DMS153 (cell line): ENCODE measurements at regions not wholly inside any gene's neighbourhood (a gene's known extent, or its start where the extent isn't known, plus 50 kb on each side); places are given as distances from the start of the nearest gene placed in this dataset.
A peak's percentile ranks its signal among the peaks of the same experiment; 100 is the strongest.

Experiments
- DNase-seq: peaks from one replicate; lab custom pipeline; 2025; lab: John Stamatoyannopoulos, UW

GRCh38 chr15:98420837-98421236 lies 227.5 kb upstream of the IGF1R start:
- peak; percentile 4 for DNase-seq

DNA sequence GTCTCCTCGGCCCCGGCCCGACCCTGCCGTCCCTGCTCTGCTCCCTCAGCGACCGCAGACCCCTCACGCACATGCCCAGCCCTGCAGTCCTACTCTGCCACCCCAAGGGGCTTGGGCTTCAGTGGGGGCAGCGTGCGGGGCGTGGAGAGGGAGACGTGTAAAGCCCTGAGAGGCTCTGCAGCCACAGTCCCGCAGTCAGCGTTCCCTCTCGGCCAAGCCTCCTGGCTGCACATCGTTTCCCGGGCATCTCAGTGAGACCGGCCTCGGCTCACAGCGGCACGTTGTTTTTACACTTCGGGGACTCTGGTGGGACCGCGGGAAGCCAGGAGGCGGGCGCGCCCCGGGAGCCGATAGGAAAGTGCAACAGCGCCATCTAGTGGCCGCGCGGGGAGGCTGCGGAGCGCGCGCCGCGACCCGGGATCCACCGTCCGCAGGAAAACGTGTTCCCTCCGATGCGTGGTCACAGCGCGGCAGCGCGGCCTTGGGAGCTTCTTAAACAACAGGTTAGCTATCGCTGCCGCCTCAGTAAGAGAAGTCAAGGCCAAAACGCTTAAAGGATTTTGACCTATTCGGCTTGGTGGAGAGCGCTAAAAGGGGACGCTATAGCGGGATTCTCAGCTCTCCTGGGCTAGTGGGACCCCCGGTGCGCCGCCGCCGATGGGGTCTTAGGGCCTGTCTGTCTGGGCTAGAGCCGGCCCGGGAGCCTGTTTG lies 226.8 kb upstream of the IGF1R start:
- peak; percentile 19 for DNase-seq

- no peak for DNase-seq
These were observed 226.2 kb upstream of the IGF1R start for GRCh38 chr15:98422130-98422478.

DNA sequence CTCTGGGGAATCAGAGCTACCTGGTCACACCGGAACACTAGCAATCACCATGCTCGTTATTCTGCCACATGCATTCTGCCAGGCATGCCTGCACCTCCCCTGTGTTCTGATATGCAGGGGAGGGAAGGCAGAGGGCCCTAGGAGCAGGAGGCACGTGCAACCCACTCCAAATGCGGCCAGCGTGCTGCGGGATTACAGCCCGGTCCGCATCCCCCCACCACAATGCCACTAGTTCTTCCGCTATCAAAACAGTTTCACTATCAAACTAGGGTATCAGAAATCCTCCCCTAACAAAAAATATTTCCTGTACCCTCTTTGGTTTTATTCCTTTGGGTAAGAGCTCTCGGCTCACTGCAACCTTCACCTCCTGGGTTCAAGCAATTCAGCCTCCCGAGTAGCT lies 223.2 kb upstream of the IGF1R start:
- DNase-seq, result no peak

DNA sequence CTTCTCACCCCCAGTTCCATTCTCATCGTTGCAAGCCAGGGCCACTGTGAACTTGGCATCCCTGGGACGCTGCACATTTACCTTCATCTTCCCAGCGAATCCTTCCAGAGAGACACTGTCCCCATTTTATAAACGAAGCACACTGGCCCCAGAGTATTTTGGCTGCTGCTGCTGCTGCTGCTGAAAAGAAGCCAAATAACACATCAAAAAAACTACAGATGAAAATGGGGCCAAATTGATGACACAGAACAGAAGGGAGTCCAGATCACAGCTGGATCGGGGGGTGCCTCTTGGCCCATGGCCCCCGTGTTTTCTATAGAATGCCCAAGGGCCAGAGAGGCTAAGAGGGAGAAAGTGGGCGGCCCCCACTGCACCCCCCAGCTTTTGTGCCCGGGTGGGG lies 221.0 kb upstream of the IGF1R start:
- DNase-seq, result no peak

- DNase-seq, result no peak
These were observed 219.9 kb upstream of the IGF1R start for GRCh38 chr15:98428253-98428989.

GRCh38 chr15:98431171-98431570 lies 217.2 kb upstream of the IGF1R start:
- no peak for DNase-seq

GRCh38 chr15:98433346-98433745 lies 215.0 kb upstream of the IGF1R start:
- DNase-seq, result no peak

DNA sequence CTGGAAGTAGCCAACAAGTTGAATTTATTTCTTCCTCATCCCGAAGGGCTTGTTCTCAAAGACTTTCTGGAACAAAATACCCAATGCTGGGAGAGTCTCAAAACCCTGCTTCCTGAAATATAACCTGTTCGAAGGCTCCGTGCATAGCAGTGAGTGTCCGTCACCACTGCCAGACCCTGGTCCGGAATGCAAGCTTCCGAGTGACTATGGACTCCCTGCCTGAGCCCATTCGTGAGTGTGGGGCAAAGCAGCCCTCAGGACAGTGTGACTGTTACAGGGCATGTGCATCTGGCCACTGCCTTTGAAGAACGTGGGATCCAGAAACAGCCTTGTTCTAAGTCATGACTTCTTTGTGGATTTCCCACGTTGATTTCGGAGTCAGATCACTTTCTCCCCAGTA lies 214.5 kb upstream of the IGF1R start:
- no peak for DNase-seq

DNA sequence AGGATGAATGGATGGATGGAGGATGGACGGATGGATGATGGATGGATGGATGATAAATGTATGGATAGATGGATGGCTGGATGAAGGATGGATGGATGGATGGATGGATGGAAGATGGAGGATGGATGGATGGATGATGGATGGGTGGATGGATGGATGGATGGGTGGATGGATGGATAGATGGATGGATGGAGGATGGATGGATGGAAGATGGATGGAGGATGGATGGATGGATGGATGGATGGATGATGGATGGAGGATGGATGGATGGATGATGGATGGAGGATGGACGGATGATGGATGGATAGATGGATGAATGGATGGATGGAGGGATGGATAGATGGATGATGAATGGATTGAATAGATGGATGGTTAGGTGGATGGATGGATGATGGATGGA lies 210.6 kb upstream of the IGF1R start:
- DNase-seq, result no peak

GRCh38 chr15:98438326-98438725 lies 210.0 kb upstream of the IGF1R start:
- no peak for DNase-seq

DNA sequence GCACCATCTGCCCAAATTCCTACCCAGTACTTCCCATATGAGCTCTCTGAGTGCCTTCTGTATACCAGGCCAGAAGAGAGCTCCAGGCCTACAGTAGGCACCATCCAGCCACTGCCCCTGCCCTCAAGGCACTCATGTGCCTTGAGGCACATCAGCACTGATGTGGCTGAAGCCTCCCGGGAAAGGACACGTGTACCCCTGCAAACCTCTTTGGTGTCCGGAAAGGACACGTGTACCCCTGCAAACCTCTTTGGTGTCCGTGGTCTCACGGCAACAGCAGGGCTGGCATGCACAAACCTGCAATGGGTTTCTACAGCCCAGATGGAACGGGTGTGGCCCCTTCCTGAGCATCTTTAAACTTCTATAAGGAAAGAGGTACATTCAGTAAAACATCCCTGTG lies 209.4 kb upstream of the IGF1R start:
- no peak for DNase-seq

DNA sequence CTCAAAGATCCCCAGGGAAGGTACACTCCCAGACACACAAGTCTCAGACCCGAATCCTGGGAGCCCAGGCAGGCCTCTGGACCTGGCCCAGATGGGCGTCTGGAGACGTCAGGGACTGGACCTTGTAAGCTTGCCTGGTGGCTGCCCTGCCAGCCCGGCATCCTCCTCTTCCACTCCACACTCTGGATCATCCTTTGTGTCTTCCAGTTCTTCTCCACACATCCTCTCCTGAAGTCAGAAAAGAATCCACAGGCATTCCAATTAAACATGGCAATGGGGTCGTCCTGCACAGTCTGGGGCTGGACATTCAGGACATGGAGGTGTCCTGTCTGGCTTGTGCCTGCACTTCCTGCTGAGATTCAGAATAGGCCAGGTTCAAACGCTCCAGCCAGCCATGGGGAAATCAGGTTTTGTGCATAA lies 208.8 kb upstream of the IGF1R start:
- DNase-seq, result no peak

DNA sequence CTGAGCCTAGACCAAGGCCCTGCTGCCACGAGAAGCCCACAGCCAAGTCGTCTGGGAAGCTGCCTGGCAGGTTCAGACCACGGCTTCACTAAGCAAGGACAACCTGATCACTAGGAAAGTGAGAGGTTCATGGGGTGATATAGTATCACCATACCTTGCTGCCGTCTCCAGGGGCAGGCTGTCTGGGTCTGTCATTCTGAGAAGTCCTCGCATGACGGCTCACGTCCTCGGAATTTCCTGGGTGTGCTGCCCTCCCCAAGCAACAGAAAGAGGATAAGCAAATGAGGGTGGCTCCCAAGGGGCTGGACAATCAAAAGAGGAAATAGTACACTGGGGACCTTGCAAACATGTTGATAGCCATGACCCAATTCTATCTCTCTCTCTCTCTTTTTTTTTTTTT lies 207.4 kb upstream of the IGF1R start:
- DNase-seq, result no peak

DNA sequence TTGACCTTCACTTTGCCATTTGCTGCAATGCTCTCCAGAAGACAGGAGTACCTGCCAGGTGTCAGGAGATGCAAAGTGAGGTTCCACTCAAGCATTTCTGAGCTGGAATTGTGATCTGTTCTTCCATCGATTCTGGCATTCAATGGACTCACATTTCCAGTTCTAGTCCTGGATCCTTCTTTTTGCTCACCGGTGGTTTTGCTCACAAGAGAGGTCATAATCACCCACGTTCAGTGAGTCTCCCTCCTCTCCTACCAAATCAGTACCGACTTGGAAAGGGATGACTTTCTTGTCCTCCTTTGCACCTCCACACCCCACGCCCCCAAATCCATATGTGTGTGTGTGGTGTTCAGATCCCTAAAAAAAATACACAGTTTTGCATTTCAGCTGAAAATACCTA lies 206.7 kb upstream of the IGF1R start:
- DNase-seq, result no peak

GRCh38 chr15:98442379-98442833 lies 205.9 kb upstream of the IGF1R start:
- DNase-seq, result peak; percentile 35

DNA sequence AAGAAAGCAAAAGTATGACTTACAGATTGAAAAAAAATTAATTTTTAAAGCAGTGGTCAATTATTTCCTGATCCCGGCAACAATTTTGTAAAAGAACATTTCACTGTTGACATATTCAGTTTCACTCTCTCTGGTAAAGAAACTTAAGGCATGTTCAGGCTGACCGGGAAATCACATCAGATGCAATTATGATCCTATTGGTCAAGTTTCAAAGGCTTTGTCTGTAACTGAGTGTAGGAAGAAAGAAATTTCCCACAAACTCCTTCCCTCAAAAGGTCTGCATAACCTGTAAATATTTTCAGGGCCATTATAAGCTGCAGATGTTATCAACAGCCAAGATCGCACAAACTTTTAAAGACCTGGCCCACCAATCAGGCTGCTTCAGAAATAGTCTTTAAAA lies 205.4 kb upstream of the IGF1R start:
- DNase-seq, result no peak

DNA sequence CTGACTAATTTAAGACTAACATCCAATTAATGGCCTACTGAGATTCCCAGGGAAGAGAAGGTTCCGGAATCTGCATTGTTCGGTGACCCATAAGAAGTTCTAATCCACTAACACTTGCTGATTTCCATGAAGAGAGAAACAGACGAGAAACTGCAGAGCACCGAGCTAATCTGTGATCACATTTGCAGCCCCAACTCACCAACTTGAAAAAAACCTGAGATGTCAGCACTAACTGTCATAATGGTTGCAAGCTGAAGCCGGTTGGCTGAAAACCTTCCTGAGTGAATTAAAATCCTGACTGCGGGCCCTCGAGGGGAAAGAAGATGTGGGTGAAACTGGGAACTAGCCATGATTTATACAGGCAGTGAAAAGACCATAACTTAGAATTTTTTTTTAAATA lies 204.8 kb upstream of the IGF1R start:
- no peak for DNase-seq

DNA sequence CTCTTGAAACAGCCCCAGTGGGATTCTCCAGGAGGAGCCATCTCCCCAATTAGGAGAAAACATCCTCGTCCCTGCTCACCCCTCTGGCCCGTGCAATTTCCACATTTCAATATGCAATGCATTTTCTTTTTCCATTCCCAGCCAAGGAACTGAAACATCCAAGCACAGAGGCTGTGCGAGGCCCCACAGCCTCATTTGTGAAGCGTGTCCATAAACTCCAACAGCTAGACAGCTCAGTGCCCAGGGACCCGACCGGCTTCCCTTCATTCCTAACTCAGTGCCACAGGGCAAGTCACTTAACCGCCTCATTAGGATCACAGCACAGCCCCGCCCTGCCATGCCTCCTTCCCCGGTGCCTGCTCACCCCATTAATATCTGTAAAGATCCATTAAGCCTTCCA lies 204.2 kb upstream of the IGF1R start:
- no peak for DNase-seq

GRCh38 chr15:98445315-98445714 lies 203.0 kb upstream of the IGF1R start:
- no peak for DNase-seq

DNA sequence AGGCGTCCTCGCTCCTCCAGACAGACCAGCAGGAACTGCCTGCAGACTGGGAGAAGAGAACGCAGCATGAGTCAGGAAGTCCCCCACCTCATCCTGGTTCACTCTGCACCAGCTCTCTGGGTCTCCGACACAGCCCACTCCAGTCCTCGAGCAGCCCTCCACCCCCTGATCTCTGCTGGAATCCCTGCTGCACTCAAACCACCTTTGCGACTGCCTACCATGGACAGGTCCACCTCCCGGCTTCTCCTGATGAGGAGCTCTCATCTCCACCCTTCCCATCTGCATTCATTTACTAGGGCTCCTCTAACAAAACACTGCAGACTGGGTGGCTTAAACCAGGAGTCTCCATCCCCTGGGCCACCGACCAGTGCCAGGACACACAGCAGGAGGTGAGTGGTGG lies 202.3 kb upstream of the IGF1R start:
- DNase-seq, result no peak

DNA sequence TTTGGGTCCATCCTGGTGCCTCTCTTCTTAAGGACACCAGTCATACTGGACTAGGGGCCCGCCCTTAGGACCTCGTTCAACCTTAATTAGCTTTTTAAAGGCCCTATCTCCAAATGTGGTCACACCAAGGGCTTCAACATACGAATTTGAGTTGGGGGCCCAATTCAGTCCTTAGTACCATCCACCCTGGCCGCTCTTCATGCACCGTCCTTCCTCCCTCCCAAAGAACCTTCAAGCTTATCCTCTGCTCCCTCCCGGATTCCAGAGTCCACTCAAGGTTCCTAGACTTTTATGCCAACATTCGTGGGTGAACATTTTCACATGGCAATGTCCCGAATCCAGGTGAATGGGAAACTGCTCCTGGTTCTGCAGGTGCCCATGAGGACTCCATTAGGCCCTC lies 201.3 kb upstream of the IGF1R start:
- DNase-seq, result no peak

GRCh38 chr15:98451236-98451635 lies 197.1 kb upstream of the IGF1R start:
- DNase-seq, result no peak

GRCh38 chr15:98452238-98452637 lies 196.1 kb upstream of the IGF1R start:
- DNase-seq, result no peak
